GM21367 (cell line): ENCODE measurements at regions not wholly inside any gene's neighbourhood (a gene's known extent, or its start where the extent isn't known, plus 50 kb on each side); places are given as distances from the start of the nearest gene placed in this dataset.
"Not testable (repeated sequence)": the region's sequence is repeated elsewhere in the genome, so short reads cannot be mapped to it uniquely, and the experiment has no call there.

Experiments
- ATAC-seq: cut with Tn5 transposase; IDR thresholded peaks from one replicate; pipeline ENCODE4 v1.9.1; 2021; ENCODE audit not compliant: unreplicated experiment

GRCh38 chr2:195572895-195573683 is 83.9 kb upstream of the SLC39A10 start:
- no peak for ATAC-seq

GRCh38 chr2:195570329-195570728 is 86.7 kb upstream of the SLC39A10 start:
- ATAC-seq = no peak

- no peak for ATAC-seq
Observed at GRCh38 chr2:195569255-195569654, 87.8 kb upstream of the SLC39A10 start.

- not testable (repeated sequence) for ATAC-seq
Observed at GRCh38 chr2:195564625-195565135, 92.3 kb upstream of the SLC39A10 start.

GRCh38 chr2:195563857-195564512 is 93.0 kb upstream of the SLC39A10 start:
- no peak for ATAC-seq

GRCh38 chr2:195562570-195563566 is 94.2 kb upstream of the SLC39A10 start:
- no peak for ATAC-seq

- ATAC-seq = peak; percentile 38
Observed at GRCh38 chr2:195561116-195561921, 95.7 kb upstream of the SLC39A10 start.

GRCh38 chr2:195560209-195560895 is 96.7 kb upstream of the SLC39A10 start:
- ATAC-seq = no peak

GRCh38 chr2:195559431-195559914 is 97.6 kb upstream of the SLC39A10 start:
- peak; percentile 87 for ATAC-seq

GRCh38 chr2:195555971-195556370 is 101.1 kb upstream of the SLC39A10 start:
- no peak for ATAC-seq

GRCh38 chr2:195552581-195552980 is 104.4 kb upstream of the SLC39A10 start:
- ATAC-seq = no peak

- no peak for ATAC-seq
Observed at GRCh38 chr2:195548198-195548940, 108.7 kb upstream of the SLC39A10 start.

GRCh38 chr2:195547268-195547840 is 109.7 kb upstream of the SLC39A10 start:
- ATAC-seq = not testable (repeated sequence)

GRCh38 chr2:195545811-195546210 is 111.2 kb upstream of the SLC39A10 start:
- no peak for ATAC-seq

GRCh38 chr2:195543902-195544894 is 112.8 kb upstream of the SLC39A10 start:
- ATAC-seq = peak; percentile 64

- ATAC-seq = no peak
Observed at GRCh38 chr2:195543063-195543462, 114.0 kb upstream of the SLC39A10 start.

GRCh38 chr2:195542067-195542466 is 115.0 kb upstream of the SLC39A10 start:
- no peak for ATAC-seq
